ENCODE measurements at regions not wholly inside any gene's neighbourhood (a gene's known extent, or its start where the extent isn't known, plus 50 kb on each side); places are given as distances from the start of the nearest gene placed in this dataset.

GRCh38 chrX:87078231-87078630 lies 439.4 kb upstream of the KLHL4 start:
- Histone ChIP-seq H3K9me3 (replicated peaks) (no peaks in the 10 kb centered on the region), H3K4me1 (no peaks in the 10 kb centered on the region), H3K27ac (replicated peaks) (no peak overlapping the region), H3K36me3 (no peaks in the 10 kb centered on the region), H3K4me3 (no peak overlapping the region), H3K27me3 (ENCODE audit: low read depth) (no peaks in the 10 kb centered on the region)
- TF ChIP-seq CTCF (IDR thresholded peaks at IDR 0.05; ENCODE audit: borderline replicate concordance): no peak
- intact Hi-C loops (cut with micrococcal nuclease): no loop called here
- no peak for DNase-seq

GRCh38 chrX:87098477-87098876 lies 419.1 kb upstream of the KLHL4 start:
- no peak for DNase-seq
- Histone ChIP-seq H3K4me1 (no peaks in the 10 kb centered on the region), H3K27me3 (ENCODE audit: low read depth) (no peaks in the 10 kb centered on the region), H3K4me3 (no peak overlapping the region), H3K9me3 (replicated peaks) (no peaks in the 10 kb centered on the region), H3K27ac (replicated peaks) (no peak overlapping the region), H3K36me3 (no peaks in the 10 kb centered on the region)
- TF ChIP-seq CTCF (IDR thresholded peaks at IDR 0.05; ENCODE audit: borderline replicate concordance): no peak
- intact Hi-C loops (cut with micrococcal nuclease): no loop called here

GRCh38 chrX:87105131-87105530 lies 412.5 kb upstream of the KLHL4 start:
- no peak overlapping the region for H3K27ac ChIP-seq (replicated peaks)
- no peak for TF ChIP-seq CTCF (IDR thresholded peaks at IDR 0.05; ENCODE audit: borderline replicate concordance)
- no peaks in the 10 kb centered on the region for H3K9me3 ChIP-seq (replicated peaks)
- H3K27me3 ChIP-seq (ENCODE audit: low read depth): no peaks in the 10 kb centered on the region
- no peaks in the 10 kb centered on the region for H3K36me3 ChIP-seq
- no peak for DNase-seq
- H3K4me3 ChIP-seq: no peak overlapping the region
- intact Hi-C loops (cut with micrococcal nuclease): no loop called here
- H3K4me1 ChIP-seq: no peaks in the 10 kb centered on the region

DNA sequence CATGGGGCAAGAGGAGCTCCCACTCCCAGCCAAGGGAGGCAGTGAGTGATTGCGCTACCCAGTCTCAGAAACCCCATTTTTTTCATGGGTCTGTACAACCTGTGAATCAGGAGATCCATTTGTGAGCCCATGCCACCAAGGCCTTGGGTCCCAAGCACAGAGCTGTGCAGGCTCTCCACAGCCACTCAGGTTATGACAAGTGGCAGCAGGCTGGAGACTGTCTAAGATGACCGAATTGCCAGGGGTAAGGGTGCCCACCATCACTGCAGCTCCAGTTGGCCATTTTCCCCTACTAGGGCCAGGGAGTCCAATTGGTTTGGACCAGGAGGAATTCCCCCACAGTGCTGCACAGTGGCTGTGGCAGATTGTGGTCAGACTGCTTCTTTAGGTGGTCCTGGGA lies 407.5 kb upstream of the KLHL4 start:
- no peak overlapping the region for H3K4me3 ChIP-seq
- no peak overlapping the region for H3K27ac ChIP-seq (replicated peaks)
- H3K36me3 ChIP-seq: no peaks in the 10 kb centered on the region
- DNase-seq: no peak
- no peaks in the 10 kb centered on the region for H3K4me1 ChIP-seq
- TF ChIP-seq CTCF (IDR thresholded peaks at IDR 0.05; ENCODE audit: borderline replicate concordance): no peak
- intact Hi-C loops (cut with micrococcal nuclease): no loop called here
- no peaks in the 10 kb centered on the region for H3K9me3 ChIP-seq (replicated peaks)
- H3K27me3 ChIP-seq (ENCODE audit: low read depth): no peaks in the 10 kb centered on the region

DNA sequence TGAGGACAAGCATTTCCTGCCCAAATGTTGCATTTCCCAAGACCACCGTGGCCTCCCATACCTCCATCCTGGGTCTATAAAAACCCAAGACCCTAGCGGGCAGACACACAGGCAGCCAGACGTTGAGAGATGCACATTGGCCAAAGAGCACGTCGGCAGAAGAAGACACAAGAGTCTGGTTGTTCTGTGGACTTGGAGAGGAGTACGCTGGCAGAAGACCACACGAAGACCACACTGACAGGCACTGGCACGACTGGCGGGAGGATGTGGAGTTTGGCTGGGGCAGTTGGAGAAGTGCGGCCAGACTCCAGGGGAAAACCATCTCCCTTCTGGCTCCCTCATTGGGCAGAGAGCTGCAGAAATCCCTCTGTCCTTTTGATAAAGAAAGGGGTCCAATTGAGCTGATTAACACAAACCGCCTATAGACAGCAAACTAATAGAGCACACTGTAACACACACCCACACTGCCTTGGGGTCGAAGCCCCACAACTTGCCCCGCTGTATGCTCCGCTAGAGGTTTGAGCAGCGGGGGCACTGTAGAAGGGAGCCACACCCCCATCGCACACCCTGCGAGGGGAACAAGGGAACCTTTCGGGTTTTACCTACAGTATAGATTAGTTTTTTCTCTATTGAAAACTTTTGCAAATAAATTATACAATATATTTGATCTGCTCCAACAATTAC lies 376.7 kb upstream of the KLHL4 start:
- no peak for DNase-seq
- Histone ChIP-seq H3K4me1 (no peaks in the 10 kb centered on the region), H3K36me3 (no peaks in the 10 kb centered on the region), H3K27me3 (ENCODE audit: low read depth) (no peaks in the 10 kb centered on the region), H3K4me3 (no peak overlapping the region), H3K27ac (replicated peaks) (no peak overlapping the region), H3K9me3 (replicated peaks) (no peaks in the 10 kb centered on the region)
- intact Hi-C loops (cut with micrococcal nuclease): no loop called here
- TF ChIP-seq CTCF (IDR thresholded peaks at IDR 0.05; ENCODE audit: borderline replicate concordance): no peak
